ENCODE measurements at regions not wholly inside any gene's neighbourhood (a gene's known extent, or its start where the extent isn't known, plus 50 kb on each side); places are given as distances from the start of the nearest gene placed in this dataset.

DNA sequence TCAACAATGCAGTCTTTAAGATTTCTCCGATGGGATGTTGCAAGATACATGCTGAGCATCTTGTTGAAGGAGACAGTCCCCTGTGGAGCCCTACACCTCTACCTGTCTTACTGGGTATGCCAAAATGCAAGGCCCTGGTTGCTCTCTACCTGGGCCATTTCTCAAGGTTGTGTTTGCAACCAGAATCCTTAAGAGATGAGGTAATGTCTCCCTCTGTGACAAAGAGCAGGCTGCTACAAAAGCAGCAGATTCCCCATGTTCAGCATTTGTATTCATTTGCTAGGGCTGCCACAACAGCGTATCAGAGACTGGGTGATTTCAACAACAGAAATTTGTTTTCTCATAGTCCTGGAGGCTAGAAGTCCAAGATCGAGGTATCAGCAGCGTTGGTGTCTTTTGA is 138.4 kb upstream of the RPS23 start:
- Histone ChIP-seq H3K4me1 (ENCODE audit: insufficient read depth, low read length) (peaks cover 22% of the 10 kb centered on the region), H3K4me3 (replicated peaks in 1 of 3; ENCODE audit: insufficient read depth in 1 of 3, low read depth in 2 of 3, low read length in 3 of 3) (no peak overlapping the region), H3K4me2 (ENCODE audit: low read depth, low read length) (no peak overlapping the region), H3K9me3 (ENCODE audit: low read length) (no peaks in the 10 kb centered on the region), H3K27me3 (ENCODE audit: control insufficient read depth in 1 of 2, insufficient read depth in 2 of 2, low read length in 2 of 2) (no peaks in the 10 kb centered on the region), H3K27ac (ENCODE audit: extremely low read length, insufficient read depth, low read length) (no peak overlapping the region), H2AFZ (ENCODE audit: low read length) (no peak overlapping the region), H3K36me3 (replicated peaks in 1 of 2; ENCODE audit: control insufficient read depth in 1 of 2, insufficient read depth in 2 of 2, low read length in 2 of 2) (no peaks in the 10 kb centered on the region), H3K79me2 (ENCODE audit: insufficient read depth, low read length) (no peaks in the 10 kb centered on the region), H3K9ac (ENCODE audit: insufficient read depth, low read depth, low read length) (no peak overlapping the region), H4K20me1 (ENCODE audit: insufficient read depth, low read length) (no peaks in the 10 kb centered on the region)
- DNase-seq (ENCODE audit: low spot score) = no peak
- no peak for FAIRE-seq
- TF ChIP-seq, protein P1, sequence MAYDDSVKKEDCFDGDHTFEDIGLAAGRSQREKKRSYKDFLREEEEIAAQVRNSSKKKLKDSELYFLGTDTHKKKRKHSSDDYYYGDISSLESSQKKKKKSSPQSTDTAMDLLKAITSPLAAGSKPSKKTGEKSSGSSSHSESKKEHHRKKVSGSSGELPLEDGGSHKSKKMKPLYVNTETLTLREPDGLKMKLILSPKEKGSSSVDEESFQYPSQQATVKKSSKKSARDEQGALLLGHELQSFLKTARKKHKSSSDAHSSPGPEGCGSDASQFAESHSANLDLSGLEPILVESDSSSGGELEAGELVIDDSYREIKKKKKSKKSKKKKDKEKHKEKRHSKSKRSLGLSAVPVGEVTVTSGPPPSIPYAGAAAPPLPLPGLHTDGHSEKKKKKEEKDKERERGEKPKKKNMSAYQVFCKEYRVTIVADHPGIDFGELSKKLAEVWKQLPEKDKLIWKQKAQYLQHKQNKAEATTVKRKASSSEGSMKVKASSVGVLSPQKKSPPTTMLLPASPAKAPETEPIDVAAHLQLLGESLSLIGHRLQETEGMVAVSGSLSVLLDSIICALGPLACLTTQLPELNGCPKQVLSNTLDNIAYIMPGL (CRISPR knock-in tag; IDR thresholded peaks at IDR 0.05; ENCODE audit: borderline replicate concordance in 1 of 2, low read depth in 1 of 2) = no peak
- 61% methylated on average over 4 of the region's 4 CpGs for WGBS (ENCODE audit: low lambda C conversion rate)
- ChIA-PET POLR2A (no interaction called here), CTCF (ENCODE audit: low intra/inter-chr PET ratio, low total read pairs) (no interaction called here)
- in situ Hi-C loops (cut with HindIII; ENCODE audit: extremely low pct_ligation_motif_present, low pct_unique_long_range_greater_than_20kb) = no loop called here
- intact Hi-C loops (cut with micrococcal nuclease; ENCODE audit: unreplicated experiment) = no loop called here
- no TSS peak for BruUV-seq (replicated peaks)
- no peak for ATAC-seq

DNA sequence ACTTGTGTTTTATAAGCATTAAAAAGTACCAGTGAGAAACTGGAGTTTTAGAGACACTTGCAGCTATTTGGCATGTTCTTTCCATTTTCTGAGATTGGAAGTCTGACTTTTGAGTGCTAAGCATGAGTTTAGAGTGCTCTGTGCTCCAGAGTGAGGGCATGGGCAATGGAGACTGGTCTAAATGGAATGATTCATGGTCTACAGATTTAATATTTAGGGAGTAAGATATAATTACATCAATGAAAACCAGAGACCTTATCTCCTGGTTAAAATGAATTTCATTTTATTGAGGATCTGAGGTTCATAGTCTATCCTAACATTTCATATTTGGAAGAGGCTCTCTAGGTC is 135.9 kb upstream of the RPS23 start:
- Histone ChIP-seq H3K4me1 (ENCODE audit: insufficient read depth, low read length) (peaks cover 22% of the 10 kb centered on the region), H3K79me2 (ENCODE audit: insufficient read depth, low read length) (no peaks in the 10 kb centered on the region), H3K4me3 (replicated peaks in 1 of 3; ENCODE audit: insufficient read depth in 1 of 3, low read depth in 2 of 3, low read length in 3 of 3) (no peak overlapping the region), H4K20me1 (ENCODE audit: insufficient read depth, low read length) (no peaks in the 10 kb centered on the region), H3K9me3 (ENCODE audit: low read length) (no peaks in the 10 kb centered on the region), H3K27ac (ENCODE audit: extremely low read length, insufficient read depth, low read length) (no peak overlapping the region), H3K4me2 (ENCODE audit: low read depth, low read length) (no peak overlapping the region), H3K27me3 (ENCODE audit: control insufficient read depth in 1 of 2, insufficient read depth in 2 of 2, low read length in 2 of 2) (no peaks in the 10 kb centered on the region), H2AFZ (ENCODE audit: low read length) (no peak overlapping the region), H3K36me3 (replicated peaks in 1 of 2; ENCODE audit: control insufficient read depth in 1 of 2, insufficient read depth in 2 of 2, low read length in 2 of 2) (no peaks in the 10 kb centered on the region), H3K9ac (ENCODE audit: insufficient read depth, low read depth, low read length) (no peak overlapping the region)
- intact Hi-C loops (cut with micrococcal nuclease; ENCODE audit: unreplicated experiment) (no loop called here), in situ Hi-C loops (cut with HindIII; ENCODE audit: extremely low pct_ligation_motif_present, low pct_unique_long_range_greater_than_20kb) (no loop called here)
- CTCF ChIA-PET (ENCODE audit: low intra/inter-chr PET ratio, low total read pairs) = no interaction called here
- no peak for TF ChIP-seq TMF1 (CRISPR knock-in tag; IDR thresholded peaks at IDR 0.05; ENCODE audit: low read depth)
- no peak for TF ChIP-seq MAF1 (CRISPR knock-in tag; IDR thresholded peaks at IDR 0.05; ENCODE audit: borderline replicate concordance)
- no peak for TF ChIP-seq MLLT10 (CRISPR knock-in tag; IDR thresholded peaks at IDR 0.05)
- TF ChIP-seq ZNF431 (CRISPR knock-in tag; IDR thresholded peaks at IDR 0.05; ENCODE audit: borderline replicate concordance, low read depth) = no peak
- no peak for TF ChIP-seq ZNF235 (CRISPR knock-in tag; IDR thresholded peaks at IDR 0.05; ENCODE audit: borderline replicate concordance)
- TF ChIP-seq, protein P2, sequence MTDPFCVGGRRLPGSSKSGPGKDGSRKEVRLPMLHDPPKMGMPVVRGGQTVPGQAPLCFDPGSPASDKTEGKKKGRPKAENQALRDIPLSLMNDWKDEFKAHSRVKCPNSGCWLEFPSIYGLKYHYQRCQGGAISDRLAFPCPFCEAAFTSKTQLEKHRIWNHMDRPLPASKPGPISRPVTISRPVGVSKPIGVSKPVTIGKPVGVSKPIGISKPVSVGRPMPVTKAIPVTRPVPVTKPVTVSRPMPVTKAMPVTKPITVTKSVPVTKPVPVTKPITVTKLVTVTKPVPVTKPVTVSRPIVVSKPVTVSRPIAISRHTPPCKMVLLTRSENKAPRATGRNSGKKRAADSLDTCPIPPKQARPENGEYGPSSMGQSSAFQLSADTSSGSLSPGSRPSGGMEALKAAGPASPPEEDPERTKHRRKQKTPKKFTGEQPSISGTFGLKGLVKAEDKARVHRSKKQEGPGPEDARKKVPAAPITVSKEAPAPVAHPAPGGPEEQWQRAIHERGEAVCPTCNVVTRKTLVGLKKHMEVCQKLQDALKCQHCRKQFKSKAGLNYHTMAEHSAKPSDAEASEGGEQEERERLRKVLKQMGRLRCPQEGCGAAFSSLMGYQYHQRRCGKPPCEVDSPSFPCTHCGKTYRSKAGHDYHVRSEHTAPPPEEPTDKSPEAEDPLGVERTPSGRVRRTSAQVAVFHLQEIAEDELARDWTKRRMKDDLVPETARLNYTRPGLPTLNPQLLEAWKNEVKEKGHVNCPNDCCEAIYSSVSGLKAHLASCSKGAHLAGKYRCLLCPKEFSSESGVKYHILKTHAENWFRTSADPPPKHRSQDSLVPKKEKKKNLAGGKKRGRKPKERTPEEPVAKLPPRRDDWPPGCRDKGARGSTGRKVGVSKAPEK (CRISPR knock-in tag; IDR thresholded peaks at IDR 0.05; ENCODE audit: borderline replicate concordance) = no peak
- no peak for TF ChIP-seq SP5 (CRISPR knock-in tag; IDR thresholded peaks at IDR 0.05; ENCODE audit: borderline replicate concordance, low read depth)
- no peak for TF ChIP-seq TBP (CRISPR knock-in tag; IDR thresholded peaks at IDR 0.05)
- no peak for TF ChIP-seq TBX2 (CRISPR knock-in tag; IDR thresholded peaks at IDR 0.05; ENCODE audit: borderline replicate concordance)
- TF ChIP-seq ZNF704 (CRISPR knock-in tag; IDR thresholded peaks at IDR 0.05; ENCODE audit: borderline replicate concordance) = no peak
- TF ChIP-seq NR2F2 (IDR thresholded peaks at IDR 0.05; ENCODE audit: borderline replicate concordance, low read depth) = no peak
- ATAC-seq = no peak
- FAIRE-seq = no peak
- DNase-seq (ENCODE audit: low spot score) = no peak
- no TSS peak for BruUV-seq (replicated peaks)
- POLR2A ChIA-PET = no interaction called here

Measured in HepG2 (cell line).